NCI-H2107 (cell line): ENCODE measurements at regions not wholly inside any gene's neighbourhood (a gene's known extent, or its start where the extent isn't known, plus 50 kb on each side); places are given as distances from the start of the nearest gene placed in this dataset.
A peak's percentile ranks its signal among the peaks of the same experiment; 100 is the strongest.

ENCODE experiments used
- DNase-seq: peaks from one replicate; lab custom pipeline; 2025; lab: John Stamatoyannopoulos, UW

GRCh38 chr4:121519236-121519838, 138.5 kb upstream of the QRFPR start:
- no peak for DNase-seq

GRCh38 chr4:121517241-121517640, 136.4 kb upstream of the QRFPR start:
- no peak for DNase-seq

- no peak for DNase-seq
Measured at GRCh38 chr4:121514443-121514842, 133.6 kb upstream of the QRFPR start.

GRCh38 chr4:121510341-121510874, 129.6 kb upstream of the QRFPR start:
- DNase-seq = no peak

GRCh38 chr4:121485190-121485804, 104.5 kb upstream of the QRFPR start:
- DNase-seq = no peak

GRCh38 chr4:121484633-121485032, 103.8 kb upstream of the QRFPR start:
- no peak for DNase-seq

- DNase-seq = no peak
Measured at GRCh38 chr4:121479808-121480207, 99.0 kb upstream of the QRFPR start.

GRCh38 chr4:121477480-121477879, 96.7 kb upstream of the QRFPR start:
- DNase-seq = no peak

- DNase-seq = no peak
Measured at GRCh38 chr4:121477079-121477478, 96.3 kb upstream of the QRFPR start.

- DNase-seq = no peak
Measured at GRCh38 chr4:121472937-121473721, 92.3 kb upstream of the QRFPR start.

- DNase-seq = no peak
Measured at GRCh38 chr4:121464854-121465253, 84.0 kb upstream of the QRFPR start.

- peak; percentile 36 for DNase-seq
Measured at GRCh38 chr4:121462660-121463261, 81.9 kb upstream of the QRFPR start.

- DNase-seq = no peak
Measured at GRCh38 chr4:121459026-121459425, 78.2 kb upstream of the QRFPR start.

GRCh38 chr4:121457278-121457875, 76.6 kb upstream of the QRFPR start:
- no peak for DNase-seq

- no peak for DNase-seq
Measured at GRCh38 chr4:121455285-121455684, 74.5 kb upstream of the QRFPR start.

GRCh38 chr4:121454251-121454979, 73.6 kb upstream of the QRFPR start:
- no peak for DNase-seq

- no peak for DNase-seq
Measured at GRCh38 chr4:121451310-121451709, 70.5 kb upstream of the QRFPR start.

GRCh38 chr4:121449416-121449815, 68.6 kb upstream of the QRFPR start:
- DNase-seq = no peak

GRCh38 chr4:121448231-121448630, 67.4 kb upstream of the QRFPR start:
- no peak for DNase-seq

- DNase-seq = no peak
Measured at GRCh38 chr4:121439669-121440068, 58.9 kb upstream of the QRFPR start.
